Omental fat pad (tissue), 3 donors: ENCODE measurements at regions not wholly inside any gene's neighbourhood (a gene's known extent, or its start where the extent isn't known, plus 50 kb on each side); places are given as distances from the start of the nearest gene placed in this dataset. TPM values are rescaled to one million over a fixed set of nuclear protein-coding genes. Genes with fewer than 3 reads are reported as not detected.

Source experiments
- ATAC-seq: fragments of 150-250 bp; one replicate; pipeline ENCODE4 v1.9.1; 2016; ENCODE audit warnings: mild to moderate bottlenecking, moderate library complexity; ENCODE audit not compliant: low FRiP score
- DNase-seq: peaks from one replicate; pipeline ENCODE4 v3.0.0-alpha.2; 2019; ENCODE audit warnings: low spot score
- small RNA-seq: library from RNA; depleted of rRNA; stranded (forward); fragments of <200 nt; gene quantifications from one replicate; pipeline ENCODE3, GENCODE V24; 2016
- TF ChIP-seq, protein P1 (sequence below), 3 donors: fragments of 450-650 bp; IDR thresholded peaks; one replicate each; pipeline ENCODE4 v1.5.1; 2016 to 2017; ENCODE audit warnings: antibody characterized with exemption in 3 of 3, mild to moderate bottlenecking in 3 of 3, moderate library complexity in 2 of 3

DNA sequence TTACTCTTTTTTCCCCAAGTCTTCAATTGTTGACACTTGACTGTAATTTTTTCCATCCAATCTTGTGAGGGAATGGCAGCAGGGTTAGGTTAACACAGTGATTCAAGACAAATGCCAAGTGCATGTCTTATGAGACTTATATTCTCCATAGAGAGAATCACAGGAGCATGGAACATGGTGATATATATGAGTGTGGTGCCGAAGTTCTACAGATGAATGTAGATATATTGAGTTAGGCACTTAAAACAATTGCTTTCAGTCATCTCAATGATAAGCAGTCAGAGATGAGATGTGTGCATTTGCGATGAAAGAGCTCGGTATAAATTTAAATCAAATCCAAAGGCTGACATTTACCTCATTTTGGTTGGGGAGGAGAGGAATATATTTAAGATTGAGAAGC, 211.2 kb downstream of the CDH10 start:
- TF ChIP-seq, protein P1, sequence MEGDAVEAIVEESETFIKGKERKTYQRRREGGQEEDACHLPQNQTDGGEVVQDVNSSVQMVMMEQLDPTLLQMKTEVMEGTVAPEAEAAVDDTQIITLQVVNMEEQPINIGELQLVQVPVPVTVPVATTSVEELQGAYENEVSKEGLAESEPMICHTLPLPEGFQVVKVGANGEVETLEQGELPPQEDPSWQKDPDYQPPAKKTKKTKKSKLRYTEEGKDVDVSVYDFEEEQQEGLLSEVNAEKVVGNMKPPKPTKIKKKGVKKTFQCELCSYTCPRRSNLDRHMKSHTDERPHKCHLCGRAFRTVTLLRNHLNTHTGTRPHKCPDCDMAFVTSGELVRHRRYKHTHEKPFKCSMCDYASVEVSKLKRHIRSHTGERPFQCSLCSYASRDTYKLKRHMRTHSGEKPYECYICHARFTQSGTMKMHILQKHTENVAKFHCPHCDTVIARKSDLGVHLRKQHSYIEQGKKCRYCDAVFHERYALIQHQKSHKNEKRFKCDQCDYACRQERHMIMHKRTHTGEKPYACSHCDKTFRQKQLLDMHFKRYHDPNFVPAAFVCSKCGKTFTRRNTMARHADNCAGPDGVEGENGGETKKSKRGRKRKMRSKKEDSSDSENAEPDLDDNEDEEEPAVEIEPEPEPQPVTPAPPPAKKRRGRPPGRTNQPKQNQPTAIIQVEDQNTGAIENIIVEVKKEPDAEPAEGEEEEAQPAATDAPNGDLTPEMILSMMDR (IDR thresholded peaks at IDR 0.05) = no peak
- no peak for ATAC-seq
- DNase-seq = no peak

Small RNAs in the stretch of these regions (small RNA-seq; reads per million reads assigned to genes)
- not detected for gene AC026784.1
- gene RF00019 = not detected
- not detected for gene RF00561
